ENCODE measurements at regions not wholly inside any gene's neighbourhood (a gene's known extent, or its start where the extent isn't known, plus 50 kb on each side); places are given as distances from the start of the nearest gene placed in this dataset.

- H3K4me3 ChIP-seq (ENCODE audit: low read depth, low read length): no peak overlapping the region
- no peak for TF ChIP-seq CTCF (IDR thresholded peaks at IDR 0.05; ENCODE audit: low read depth, low read length, missing control alignments)
- peak; percentile 5 for DNase-seq (ENCODE audit: low read depth)
Observed at GRCh38 chr4:138673053-138673452, 342.5 kb upstream of the NOCT start.

DNA sequence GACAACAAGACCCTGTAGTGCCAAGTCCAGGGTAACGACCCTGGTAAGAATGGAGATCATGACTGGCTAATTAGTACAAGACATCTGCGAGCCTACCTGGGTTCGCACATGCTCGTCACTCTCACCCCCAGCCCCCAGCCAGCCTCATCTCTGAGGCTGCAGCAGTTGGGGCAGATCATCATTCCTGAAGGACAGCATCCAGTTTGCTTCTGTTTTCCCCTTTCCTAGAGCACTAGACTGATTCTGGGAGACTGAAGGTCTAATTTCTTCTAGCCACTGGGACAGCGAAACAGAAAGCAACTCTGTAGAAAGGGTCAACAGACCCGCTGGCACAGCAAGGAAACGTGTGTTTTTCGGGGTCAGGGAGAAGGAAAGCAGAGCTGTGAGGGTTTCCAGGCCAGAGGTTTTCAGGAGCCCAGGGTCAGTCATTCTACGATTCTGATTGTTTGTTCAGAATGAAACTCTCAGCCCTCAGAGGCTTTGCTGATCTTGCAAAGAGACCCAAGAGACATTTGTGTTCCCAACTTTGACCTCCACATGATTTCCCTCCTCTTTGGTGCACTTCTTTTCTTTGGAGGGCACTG is 343.1 kb upstream of the NOCT start:
- peak; percentile 8 for DNase-seq (ENCODE audit: low read depth)
- no peak overlapping the region for H3K4me3 ChIP-seq (ENCODE audit: low read depth, low read length)
- TF ChIP-seq CTCF (IDR thresholded peaks at IDR 0.05; ENCODE audit: low read depth, low read length, missing control alignments): no peak

DNA sequence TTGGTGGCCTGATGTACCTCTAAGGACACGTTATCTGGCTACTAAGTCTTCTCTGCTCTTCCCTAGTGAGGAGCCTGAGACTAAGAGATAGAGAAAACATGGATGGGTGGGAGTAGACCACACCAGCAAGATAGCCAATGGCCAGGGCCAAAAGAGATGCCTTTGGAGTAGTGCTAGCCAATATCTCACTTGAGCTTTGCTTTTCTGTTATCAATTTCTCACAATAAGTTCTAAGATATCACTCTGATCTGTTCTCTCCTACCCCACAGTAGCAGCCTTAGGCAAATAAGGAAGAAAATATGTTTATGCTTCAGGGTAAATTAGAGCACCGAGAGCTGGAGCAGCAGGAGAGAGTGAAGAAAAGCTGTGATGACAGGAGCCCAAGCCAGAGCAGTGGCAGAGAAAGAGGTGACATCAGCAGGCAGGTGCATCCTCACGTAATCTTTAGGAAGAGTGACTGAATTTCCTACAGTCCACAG is 343.9 kb upstream of the NOCT start:
- no peak overlapping the region for H3K4me3 ChIP-seq (ENCODE audit: low read depth, low read length)
- no peak for TF ChIP-seq CTCF (IDR thresholded peaks at IDR 0.05; ENCODE audit: low read depth, low read length, missing control alignments)
- DNase-seq (ENCODE audit: low read depth): no peak

DNA sequence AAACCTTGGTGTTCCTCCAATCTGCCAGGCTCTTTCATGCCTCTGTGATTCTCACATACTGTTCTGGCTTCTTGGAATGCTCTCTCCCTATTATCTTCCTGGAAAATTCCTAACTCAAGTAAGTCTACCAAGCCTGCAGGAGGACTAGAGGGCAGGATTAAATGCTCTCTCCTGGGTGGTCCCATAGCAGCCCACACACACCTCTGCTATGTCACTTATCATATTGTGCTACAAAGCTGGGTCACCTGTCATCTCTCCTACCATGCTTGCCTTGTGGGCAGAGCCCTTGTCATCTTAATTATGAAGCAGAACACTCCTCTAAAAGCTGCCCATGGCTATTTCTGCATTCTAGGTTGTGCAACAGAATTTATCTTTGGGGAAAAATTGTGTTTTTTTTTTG is 344.5 kb upstream of the NOCT start:
- no peak for DNase-seq (ENCODE audit: low read depth)
- H3K4me3 ChIP-seq (ENCODE audit: low read depth, low read length): no peak overlapping the region
- no peak for TF ChIP-seq CTCF (IDR thresholded peaks at IDR 0.05; ENCODE audit: low read depth, low read length, missing control alignments)

- H3K4me3 ChIP-seq (ENCODE audit: low read depth, low read length): no peak overlapping the region
- no peak for TF ChIP-seq CTCF (IDR thresholded peaks at IDR 0.05; ENCODE audit: low read depth, low read length, missing control alignments)
- no peak for DNase-seq (ENCODE audit: low read depth)
Observed at GRCh38 chr4:138670681-138671080, 344.9 kb upstream of the NOCT start.

DNA sequence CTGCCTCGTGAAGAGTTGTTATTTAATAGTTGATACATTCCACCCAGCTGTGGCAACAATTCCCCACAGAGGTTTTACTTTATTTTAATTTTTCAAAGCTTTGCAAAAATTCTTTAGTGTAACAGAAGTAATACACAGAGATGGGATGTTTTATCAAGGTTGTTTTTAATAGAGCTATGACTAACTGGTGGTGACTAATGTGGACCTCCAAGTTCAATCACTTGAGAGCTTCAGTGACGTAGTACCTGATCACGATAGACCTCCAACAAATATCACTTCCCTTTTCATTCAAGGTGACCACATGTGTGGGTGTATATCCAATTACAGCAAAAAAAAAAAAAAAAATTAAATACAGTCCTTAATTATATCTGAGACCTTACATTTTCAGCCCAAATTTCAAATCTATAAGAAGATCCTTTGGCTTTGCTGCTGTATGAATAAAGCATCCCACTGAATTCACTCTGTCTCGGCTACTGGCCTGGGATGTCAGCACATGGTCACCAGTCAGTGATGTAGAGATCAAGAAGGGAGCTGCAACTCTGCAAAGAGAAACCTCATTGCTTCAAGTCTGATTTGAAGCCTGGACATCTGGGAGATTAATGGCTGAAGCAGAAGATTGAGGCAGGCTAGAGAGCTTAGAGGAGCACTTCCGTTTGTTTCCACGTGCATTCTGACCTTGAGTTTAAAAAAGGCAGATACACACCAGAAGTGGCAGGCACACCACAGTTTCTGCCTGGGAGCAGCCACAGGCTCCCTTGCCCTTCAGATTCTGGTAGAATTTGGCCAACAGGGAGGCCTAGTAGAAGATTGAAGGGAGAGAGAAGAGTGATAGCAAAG is 345.9 kb upstream of the NOCT start:
- no peak for DNase-seq (ENCODE audit: low read depth)
- H3K4me3 ChIP-seq (ENCODE audit: low read depth, low read length): no peak overlapping the region
- TF ChIP-seq CTCF (IDR thresholded peaks at IDR 0.05; ENCODE audit: low read depth, low read length, missing control alignments): no peak

All from GM12864 (cell line).